Endothelial cell of umbilical vein (primary cell): ENCODE measurements at regions not wholly inside any gene's neighbourhood (a gene's known extent, or its start where the extent isn't known, plus 50 kb on each side); places are given as distances from the start of the nearest gene placed in this dataset.

ENCODE experiments used
- EZH2 ChIP-seq: IDR thresholded peaks from 2 replicates; pipeline ENCODE4 v1.6.1; 2012; ENCODE audit warnings: borderline replicate concordance, low read depth, mild to moderate bottlenecking, moderate library complexity, low read length, inconsistent platforms; ENCODE audit not compliant: severe bottlenecking
- FOS ChIP-seq: IDR thresholded peaks from 2 replicates; pipeline ENCODE4 v1.6.1; 2011; ENCODE audit warnings: mild to moderate bottlenecking, low read length, moderate library complexity, borderline replicate concordance; ENCODE audit not compliant: insufficient read depth
- GATA2 ChIP-seq: IDR thresholded peaks from 2 replicates; pipeline ENCODE4 v1.7.0; 2011; ENCODE audit warnings: low read depth, mild to moderate bottlenecking, moderate library complexity, mixed read lengths, low read length; ENCODE audit not compliant: insufficient read length, insufficient read depth
- JUN ChIP-seq: IDR thresholded peaks from 2 replicates; pipeline ENCODE4 v1.6.1; 2011; ENCODE audit warnings: borderline replicate concordance, low read depth; ENCODE audit not compliant: insufficient read length, insufficient read depth
- MYC ChIP-seq: IDR thresholded peaks from one replicate; pipeline ENCODE4 v1.6.1; 2011; ENCODE audit warnings: mild to moderate bottlenecking, low read depth, low read length
- POLR2A ChIP-seq: IDR thresholded peaks from 2 replicates; pipeline ENCODE4 v1.6.1; 2012; ENCODE audit warnings: low read depth, mild to moderate bottlenecking, control low read depth, low read length
- POLR2AphosphoS5 ChIP-seq: IDR thresholded peaks from 2 replicates; pipeline ENCODE4 v1.6.1; 2012; ENCODE audit warnings: low read depth, mild to moderate bottlenecking, control low read depth, low read length, moderate library complexity; ENCODE audit not compliant: insufficient read depth
- TF ChIP-seq, protein P1 (sequence below), 2 donors: IDR thresholded peaks; 1 replicate in 1 of 2; 2 replicates in 1 of 2; pipeline ENCODE4 v1.5.1; 2011; ENCODE audit warnings: low read length in 2 of 2, mild to moderate bottlenecking in 2 of 2, moderate library complexity in 2 of 2, control low read depth in 1 of 2, inconsistent platforms in 1 of 2, low read depth in 1 of 2; ENCODE audit not compliant: insufficient read depth in 1 of 2; ENCODE audit errors: extremely low read depth in 1 of 2
- TF ChIP-seq, protein P2 (sequence below): IDR thresholded peaks from 2 replicates; pipeline ENCODE4 v1.6.1; 2011; ENCODE audit not compliant: insufficient read depth, insufficient read length

DNA sequence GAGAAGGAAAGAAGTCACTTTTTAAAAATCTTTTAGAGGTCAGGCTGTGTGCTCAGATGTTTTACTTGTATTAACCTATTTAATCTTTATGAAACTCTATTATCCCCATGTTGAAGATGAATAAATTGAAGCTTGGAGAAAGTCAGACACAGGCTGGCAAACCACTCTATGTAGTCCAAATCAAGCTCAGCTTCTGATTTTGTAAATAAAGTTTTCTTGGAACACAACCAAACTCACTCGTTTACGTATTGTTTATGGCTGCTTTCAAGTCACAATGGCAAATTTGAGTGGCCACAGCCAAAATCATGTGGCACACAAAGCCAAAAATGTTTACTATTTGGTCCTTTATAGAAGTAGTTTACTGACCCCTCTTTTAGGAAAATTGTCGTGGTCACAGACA, 596.0 kb upstream of the CDH11 start:
- TF ChIP-seq POLR2A (no peak), POLR2AphosphoS5 (no peak), FOS (no peak), EZH2 (no peak), GATA2 (no peak), JUN (no peak), MYC (no peak)
- TF ChIP-seq, protein P1, sequence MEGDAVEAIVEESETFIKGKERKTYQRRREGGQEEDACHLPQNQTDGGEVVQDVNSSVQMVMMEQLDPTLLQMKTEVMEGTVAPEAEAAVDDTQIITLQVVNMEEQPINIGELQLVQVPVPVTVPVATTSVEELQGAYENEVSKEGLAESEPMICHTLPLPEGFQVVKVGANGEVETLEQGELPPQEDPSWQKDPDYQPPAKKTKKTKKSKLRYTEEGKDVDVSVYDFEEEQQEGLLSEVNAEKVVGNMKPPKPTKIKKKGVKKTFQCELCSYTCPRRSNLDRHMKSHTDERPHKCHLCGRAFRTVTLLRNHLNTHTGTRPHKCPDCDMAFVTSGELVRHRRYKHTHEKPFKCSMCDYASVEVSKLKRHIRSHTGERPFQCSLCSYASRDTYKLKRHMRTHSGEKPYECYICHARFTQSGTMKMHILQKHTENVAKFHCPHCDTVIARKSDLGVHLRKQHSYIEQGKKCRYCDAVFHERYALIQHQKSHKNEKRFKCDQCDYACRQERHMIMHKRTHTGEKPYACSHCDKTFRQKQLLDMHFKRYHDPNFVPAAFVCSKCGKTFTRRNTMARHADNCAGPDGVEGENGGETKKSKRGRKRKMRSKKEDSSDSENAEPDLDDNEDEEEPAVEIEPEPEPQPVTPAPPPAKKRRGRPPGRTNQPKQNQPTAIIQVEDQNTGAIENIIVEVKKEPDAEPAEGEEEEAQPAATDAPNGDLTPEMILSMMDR (IDR thresholded peaks at IDR 0.05; ENCODE audit: extremely low read depth in 1 of 2, insufficient read depth in 1 of 2, low read depth in 1 of 2, low read length in 2 of 2): no peak
- TF ChIP-seq, protein P2, sequence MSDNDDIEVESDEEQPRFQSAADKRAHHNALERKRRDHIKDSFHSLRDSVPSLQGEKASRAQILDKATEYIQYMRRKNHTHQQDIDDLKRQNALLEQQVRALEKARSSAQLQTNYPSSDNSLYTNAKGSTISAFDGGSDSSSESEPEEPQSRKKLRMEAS: no peak
